ENCODE measurements at regions not wholly inside any gene's neighbourhood (a gene's known extent, or its start where the extent isn't known, plus 50 kb on each side); places are given as distances from the start of the nearest gene placed in this dataset.

DNA sequence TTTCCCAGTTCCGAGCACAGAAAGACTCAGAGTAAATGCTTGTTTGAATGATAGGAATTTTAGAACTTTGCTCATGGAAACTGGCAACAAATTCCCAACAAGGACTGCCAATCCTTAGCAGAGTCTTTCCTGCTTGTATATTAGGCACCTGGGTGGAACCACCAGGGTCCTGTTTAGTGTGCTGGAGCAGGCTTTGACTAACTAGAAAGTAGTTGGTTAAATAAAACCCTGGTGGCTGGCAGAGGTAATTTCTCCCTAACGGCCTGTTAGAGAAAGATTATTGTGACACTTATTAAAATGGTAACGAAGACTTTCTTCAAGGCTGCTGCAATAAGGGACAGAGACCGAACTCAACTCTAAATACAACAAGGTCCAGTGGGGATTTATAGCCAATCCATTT is 103.6 kb upstream of the TEX13D start:
- TF ChIP-seq, protein P1, sequence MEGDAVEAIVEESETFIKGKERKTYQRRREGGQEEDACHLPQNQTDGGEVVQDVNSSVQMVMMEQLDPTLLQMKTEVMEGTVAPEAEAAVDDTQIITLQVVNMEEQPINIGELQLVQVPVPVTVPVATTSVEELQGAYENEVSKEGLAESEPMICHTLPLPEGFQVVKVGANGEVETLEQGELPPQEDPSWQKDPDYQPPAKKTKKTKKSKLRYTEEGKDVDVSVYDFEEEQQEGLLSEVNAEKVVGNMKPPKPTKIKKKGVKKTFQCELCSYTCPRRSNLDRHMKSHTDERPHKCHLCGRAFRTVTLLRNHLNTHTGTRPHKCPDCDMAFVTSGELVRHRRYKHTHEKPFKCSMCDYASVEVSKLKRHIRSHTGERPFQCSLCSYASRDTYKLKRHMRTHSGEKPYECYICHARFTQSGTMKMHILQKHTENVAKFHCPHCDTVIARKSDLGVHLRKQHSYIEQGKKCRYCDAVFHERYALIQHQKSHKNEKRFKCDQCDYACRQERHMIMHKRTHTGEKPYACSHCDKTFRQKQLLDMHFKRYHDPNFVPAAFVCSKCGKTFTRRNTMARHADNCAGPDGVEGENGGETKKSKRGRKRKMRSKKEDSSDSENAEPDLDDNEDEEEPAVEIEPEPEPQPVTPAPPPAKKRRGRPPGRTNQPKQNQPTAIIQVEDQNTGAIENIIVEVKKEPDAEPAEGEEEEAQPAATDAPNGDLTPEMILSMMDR (IDR thresholded peaks at IDR 0.05 in 8 of 11, conservative IDR thresholded peaks at IDR 0.05 in 3 of 11), result no peak
- TF ChIP-seq POLR2A (IDR thresholded peaks at IDR 0.05), result no peak
